HG02678 (cell line): ENCODE measurements at regions not wholly inside any gene's neighbourhood (a gene's known extent, or its start where the extent isn't known, plus 50 kb on each side); places are given as distances from the start of the nearest gene placed in this dataset.

Experiments used
- ATAC-seq: cut with Tn5 transposase; IDR thresholded peaks from one replicate; pipeline ENCODE4 v1.9.1; 2021; ENCODE audit warnings: mild to moderate bottlenecking, moderate library complexity; ENCODE audit not compliant: unreplicated experiment

GRCh38 chr16:9248162-9248561 is 156.7 kb downstream of the HAPSTR1 start:
- ATAC-seq = no peak

- no peak for ATAC-seq
Measured at GRCh38 chr16:9249534-9249933, 158.1 kb downstream of the HAPSTR1 start.

GRCh38 chr16:9251026-9251425 is 159.6 kb downstream of the HAPSTR1 start:
- ATAC-seq = no peak

DNA sequence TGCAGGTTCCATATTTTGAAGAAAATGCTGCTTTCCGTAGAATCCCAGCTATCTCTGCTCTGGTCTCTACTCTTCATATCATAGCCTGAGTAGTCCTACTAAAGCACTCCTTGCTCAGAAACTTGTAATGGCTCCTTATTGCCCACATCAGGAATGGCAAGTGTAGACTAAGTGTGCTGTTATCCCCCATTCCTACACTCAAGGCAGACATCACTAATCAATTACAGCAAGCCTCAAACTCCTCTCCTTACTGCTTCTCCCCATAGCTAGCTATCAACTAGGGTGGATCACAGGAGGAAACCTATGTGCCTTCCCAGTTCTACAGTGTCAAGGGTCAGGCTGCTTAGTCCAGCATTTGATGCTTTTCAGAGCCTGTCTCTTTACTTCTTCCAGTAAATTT is 163.4 kb downstream of the HAPSTR1 start:
- ATAC-seq = no peak

- ATAC-seq = no peak
Measured at GRCh38 chr16:9256196-9256595, 164.8 kb downstream of the HAPSTR1 start.

- no peak for ATAC-seq
Measured at GRCh38 chr16:9257843-9258242, 166.4 kb downstream of the HAPSTR1 start.

GRCh38 chr16:9258423-9259051 is 167.1 kb downstream of the HAPSTR1 start:
- ATAC-seq = no peak

GRCh38 chr16:9259914-9260608 is 168.6 kb downstream of the HAPSTR1 start:
- ATAC-seq = no peak

DNA sequence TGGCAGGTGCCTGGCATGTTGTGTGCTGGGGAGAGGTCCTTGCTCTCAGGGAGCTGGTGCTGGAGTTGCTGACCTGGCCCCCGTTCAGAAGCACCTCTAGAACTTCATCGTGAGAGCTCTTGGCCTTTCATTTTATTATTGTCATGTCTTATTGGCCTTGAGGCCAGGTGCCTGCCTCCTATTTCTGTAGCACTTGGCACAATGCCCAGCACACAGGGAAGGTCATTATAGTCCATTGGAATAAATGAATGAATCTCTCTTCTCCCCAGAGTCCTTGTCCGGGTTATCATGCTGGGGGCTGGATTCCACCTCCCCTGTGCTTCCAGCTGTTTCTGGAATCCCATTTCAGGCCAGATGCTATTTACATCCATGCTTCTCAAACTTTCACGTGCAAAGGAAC is 169.2 kb downstream of the HAPSTR1 start:
- ATAC-seq = no peak

- ATAC-seq = no peak
Measured at GRCh38 chr16:9261376-9261775, 169.9 kb downstream of the HAPSTR1 start.

GRCh38 chr16:9262941-9263715 is 171.7 kb downstream of the HAPSTR1 start:
- no peak for ATAC-seq

DNA sequence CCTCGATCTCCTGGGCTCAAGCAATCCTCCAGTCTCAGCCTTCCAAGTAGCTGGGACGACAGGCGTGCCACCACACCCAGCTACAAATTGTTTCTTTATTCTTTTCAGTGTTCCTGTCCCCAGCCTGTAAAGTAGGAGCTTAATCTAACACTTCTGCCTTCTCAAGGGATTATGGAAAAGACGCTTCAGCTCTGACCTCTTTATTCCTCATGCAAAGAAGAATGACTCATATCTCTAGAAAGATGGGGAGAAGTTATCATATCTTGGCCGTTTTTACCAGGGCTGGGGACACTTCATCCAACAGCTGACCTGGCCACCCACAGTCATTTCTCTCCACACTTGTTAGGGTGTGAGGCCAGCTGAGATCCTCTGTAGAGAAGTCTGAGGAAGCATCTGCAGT is 172.6 kb downstream of the HAPSTR1 start:
- no peak for ATAC-seq

- no peak for ATAC-seq
Measured at GRCh38 chr16:9268446-9268845, 177.0 kb downstream of the HAPSTR1 start.

DNA sequence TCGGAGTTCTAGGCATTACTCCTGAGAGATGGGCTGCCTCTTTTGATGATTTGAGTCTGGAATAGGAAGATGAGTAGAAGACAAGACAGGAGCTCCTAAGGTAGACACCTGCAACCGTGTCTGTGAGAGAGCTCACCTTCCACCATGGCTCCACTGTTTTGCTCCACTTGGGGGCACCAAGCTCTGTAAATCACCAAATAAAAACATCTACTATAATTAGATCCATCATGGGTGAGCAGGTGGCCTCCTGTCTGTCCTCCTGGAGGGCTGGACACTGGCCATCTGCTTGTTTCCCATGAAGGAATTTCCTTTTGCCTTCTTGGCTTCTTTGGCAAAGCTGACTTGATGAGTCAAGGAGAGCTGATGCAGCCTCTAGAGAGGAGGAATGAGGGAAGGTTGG is 179.0 kb downstream of the HAPSTR1 start:
- no peak for ATAC-seq

DNA sequence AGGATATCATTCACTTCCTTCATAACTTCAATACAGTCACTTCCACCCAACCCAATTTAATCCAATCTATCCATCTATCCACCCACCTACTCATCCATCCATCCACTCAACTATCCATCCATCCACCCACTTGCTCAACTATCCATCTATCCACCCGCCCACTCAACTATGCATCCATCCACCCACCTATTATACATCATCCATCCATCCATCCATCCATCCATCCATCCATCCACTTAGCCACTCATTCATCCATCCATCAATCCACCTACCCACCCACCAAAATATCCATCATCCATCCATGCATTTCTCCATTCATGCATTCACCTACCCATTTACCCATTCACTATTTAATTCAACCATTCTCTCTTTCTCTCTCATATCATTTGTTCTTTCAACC is 179.5 kb downstream of the HAPSTR1 start:
- no peak for ATAC-seq

GRCh38 chr16:9271841-9272240 is 180.4 kb downstream of the HAPSTR1 start:
- no peak for ATAC-seq

DNA sequence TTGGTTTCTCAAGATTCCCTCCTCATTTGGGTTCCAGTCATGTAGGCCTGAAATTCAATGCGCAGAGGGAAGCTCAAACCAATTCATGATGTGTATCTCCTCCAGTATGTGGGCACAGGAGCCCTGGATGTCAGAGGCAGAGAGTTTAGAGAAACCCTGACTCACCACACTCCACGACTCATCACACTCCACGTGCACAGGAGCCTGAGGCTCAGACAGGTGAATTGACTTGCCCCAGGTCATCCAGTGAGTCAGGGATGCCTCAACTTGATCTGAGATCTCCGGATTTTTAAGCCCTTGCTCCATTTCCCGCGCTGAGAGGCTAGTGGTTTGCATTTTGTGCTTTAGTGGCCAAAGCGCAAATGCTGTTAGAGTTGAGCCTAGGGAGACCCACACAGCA is 183.9 kb downstream of the HAPSTR1 start:
- no peak for ATAC-seq

DNA sequence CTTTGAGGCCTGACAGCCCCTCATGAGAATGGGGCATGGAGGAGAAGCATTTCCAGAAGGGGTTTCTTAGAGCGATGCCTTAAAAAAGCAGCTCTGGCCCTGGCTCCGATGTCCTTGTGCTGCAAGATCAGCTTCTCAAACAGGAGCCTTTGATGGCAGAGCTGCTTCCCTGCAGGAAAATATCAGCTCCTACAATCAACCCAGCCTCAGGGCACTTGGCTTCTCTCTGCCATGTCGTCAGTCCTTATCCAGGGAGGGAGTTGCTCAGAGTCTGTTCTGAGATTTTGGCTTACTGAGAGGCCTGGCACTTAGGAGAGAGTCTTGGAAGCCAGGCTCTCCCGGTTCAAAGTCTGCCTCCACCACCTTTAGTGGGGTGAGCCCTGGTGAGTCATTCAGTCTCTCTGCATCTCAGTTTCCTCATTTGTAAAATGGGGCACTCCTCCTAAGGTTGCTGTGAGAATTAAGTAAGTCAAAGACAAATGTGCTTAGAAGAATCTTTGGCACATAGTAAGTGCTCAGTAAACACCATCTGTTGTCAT is 184.4 kb downstream of the HAPSTR1 start:
- ATAC-seq = no peak

DNA sequence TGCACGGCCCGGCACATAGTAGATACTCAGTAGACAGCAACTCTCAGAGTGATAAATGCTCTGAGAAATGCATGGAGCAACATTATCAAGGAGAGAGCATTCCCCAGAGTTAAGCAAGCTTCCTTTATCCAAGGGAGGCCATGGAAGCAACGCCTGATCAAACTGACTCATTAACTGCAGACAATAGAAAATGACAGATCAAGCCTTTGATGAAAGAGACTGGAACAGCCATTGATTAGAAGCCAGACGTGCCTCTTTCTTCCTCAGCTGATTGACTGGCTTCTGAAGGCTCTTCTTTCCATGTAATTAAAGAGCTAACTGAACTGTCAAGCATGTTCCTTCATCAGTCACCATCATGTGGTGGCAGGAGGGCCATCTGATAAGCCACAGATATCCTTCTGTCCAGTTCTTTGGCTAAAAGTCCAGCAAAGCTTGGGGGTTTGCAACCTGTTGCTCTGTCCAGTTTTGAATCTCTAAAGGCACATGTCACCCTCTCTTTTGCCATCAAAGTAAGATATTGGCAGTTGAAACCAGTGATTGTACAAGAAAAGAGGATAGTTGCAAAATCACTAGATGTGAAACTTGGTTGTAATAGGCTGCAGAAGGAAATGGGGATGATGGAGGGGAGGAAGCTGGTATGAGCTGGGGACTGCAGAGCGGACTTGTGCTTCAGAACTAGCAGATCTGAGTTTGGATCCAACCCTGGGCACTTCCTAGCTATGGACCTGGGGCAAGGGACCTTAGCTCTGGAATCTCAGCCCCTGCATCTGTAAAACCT is 188.0 kb downstream of the HAPSTR1 start:
- ATAC-seq = no peak

- no peak for ATAC-seq
Measured at GRCh38 chr16:9280069-9280466, 188.6 kb downstream of the HAPSTR1 start.

DNA sequence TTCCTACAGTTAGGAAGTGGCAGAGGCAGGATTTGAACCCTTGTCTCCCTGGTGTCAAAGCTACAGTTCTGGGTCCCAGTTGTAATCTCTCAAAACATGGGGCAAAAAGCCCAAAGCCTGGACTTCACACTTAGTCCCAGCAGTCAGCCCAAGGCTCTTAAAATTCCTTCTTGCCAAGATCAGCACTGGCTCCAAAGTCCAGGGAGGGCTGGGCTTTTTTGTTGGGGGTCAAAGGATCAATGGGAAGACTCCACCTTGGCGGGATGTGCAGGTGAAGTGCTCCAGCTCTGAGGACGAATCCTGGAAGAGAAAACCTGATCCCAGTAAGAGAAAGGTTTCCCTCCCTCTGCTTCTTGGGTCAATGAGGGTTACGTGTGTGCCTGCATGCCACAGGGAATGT is 195.5 kb downstream of the HAPSTR1 start:
- no peak for ATAC-seq
